ENCODE measurements at regions not wholly inside any gene's neighbourhood (a gene's known extent, or its start where the extent isn't known, plus 50 kb on each side); places are given as distances from the start of the nearest gene placed in this dataset.

GRCh38 chr2:195537811-195538210 lies 119.2 kb upstream of the SLC39A10 start:
- H3K4me3 ChIP-seq (ENCODE audit: low read depth, low read length): no peak overlapping the region
- no peak for TF ChIP-seq CTCF (IDR thresholded peaks at IDR 0.05; ENCODE audit: insufficient read depth, low read depth, low read length)
- peak; percentile 44 for DNase-seq (ENCODE audit: low read depth)

- TF ChIP-seq CTCF (IDR thresholded peaks at IDR 0.05; ENCODE audit: insufficient read depth, low read depth, low read length): no peak
- H3K4me3 ChIP-seq (ENCODE audit: low read depth, low read length): no peak overlapping the region
- no peak for DNase-seq (ENCODE audit: low read depth)
These were observed 120.1 kb upstream of the SLC39A10 start for GRCh38 chr2:195536906-195537305.

GRCh38 chr2:195535911-195536522 lies 121.0 kb upstream of the SLC39A10 start:
- no peak overlapping the region for H3K4me3 ChIP-seq (ENCODE audit: low read depth, low read length)
- TF ChIP-seq CTCF (IDR thresholded peaks at IDR 0.05; ENCODE audit: insufficient read depth, low read depth, low read length): no peak
- DNase-seq (ENCODE audit: low read depth): no peak

GRCh38 chr2:195534971-195535370 lies 122.1 kb upstream of the SLC39A10 start:
- H3K4me3 ChIP-seq (ENCODE audit: low read depth, low read length): no peak overlapping the region
- TF ChIP-seq CTCF (IDR thresholded peaks at IDR 0.05; ENCODE audit: insufficient read depth, low read depth, low read length): no peak
- no peak for DNase-seq (ENCODE audit: low read depth)

- no peak overlapping the region for H3K4me3 ChIP-seq (ENCODE audit: low read depth, low read length)
- TF ChIP-seq CTCF (IDR thresholded peaks at IDR 0.05; ENCODE audit: insufficient read depth, low read depth, low read length): no peak
- DNase-seq (ENCODE audit: low read depth): peak; percentile 72
These were observed 123.0 kb upstream of the SLC39A10 start for GRCh38 chr2:195533771-195534642.

- H3K4me3 ChIP-seq (ENCODE audit: low read depth, low read length): peak overlapping the region; percentile 19
- DNase-seq (ENCODE audit: low read depth): peak; percentile 40
- no peak for TF ChIP-seq CTCF (IDR thresholded peaks at IDR 0.05; ENCODE audit: insufficient read depth, low read depth, low read length)
These were observed 124.3 kb upstream of the SLC39A10 start for GRCh38 chr2:195532628-195533271.

Measured in fibroblast of villous mesenchyme (primary cell).